Neural progenitor cell (in vitro differentiated cells): ENCODE measurements at regions not wholly inside any gene's neighbourhood (a gene's known extent, or its start where the extent isn't known, plus 50 kb on each side); places are given as distances from the start of the nearest gene placed in this dataset.

Experiments
- DNase-seq: peaks from one replicate; pipeline ENCODE4 v3.0.0-alpha.2; 2016; ENCODE audit warnings: low spot score
- H2AFZ ChIP-seq: fragments of 200-600 bp; sonication (generic); replicated peaks from 2 replicates; pipeline ENCODE4 v1.6.1; 2016; ENCODE audit warnings: antibody characterized with exemption
- H3F3A ChIP-seq: fragments of 200-600 bp; sonication (generic); 2 replicates; pipeline ENCODE4 v1.6.1; 2016; ENCODE audit warnings: antibody characterized with exemption, low read depth
- H3K27ac ChIP-seq: fragments of 200-600 bp; sonication (generic); 2 replicates; pipeline ENCODE4 v1.5.1; 2016; ENCODE audit warnings: mild to moderate bottlenecking
- H3K27me3 ChIP-seq: fragments of 200-600 bp; sonication (generic); 2 replicates; pipeline ENCODE4 v1.6.1; 2016; ENCODE audit warnings: mild to moderate bottlenecking, moderate library complexity
- H3K36me3 ChIP-seq: fragments of 200-600 bp; sonication (generic); 2 replicates; pipeline ENCODE4 v1.5.1; 2016
- H3K4me1 ChIP-seq: fragments of 200-600 bp; sonication (generic); 2 replicates; pipeline ENCODE4 v1.6.1; 2016; ENCODE audit warnings: mixed run types
- H3K4me2 ChIP-seq: fragments of 200-600 bp; sonication (generic); 2 replicates; pipeline ENCODE4 v1.6.1; 2016
- H3K4me3 ChIP-seq: fragments of 200-600 bp; sonication (generic); 2 replicates; pipeline ENCODE4 v1.5.1; 2016
- H3K79me2 ChIP-seq: fragments of 200-600 bp; sonication (generic); 2 replicates; pipeline ENCODE4 v1.6.1; 2016; ENCODE audit warnings: low read depth
- H3K9ac ChIP-seq: fragments of 200-600 bp; sonication (generic); 2 replicates; pipeline ENCODE4 v1.6.1; 2016
- H3K9me3 ChIP-seq: fragments of 200-600 bp; sonication (generic); 2 replicates; pipeline ENCODE4 v1.5.1; 2016; ENCODE audit warnings: low read depth
- H4K20me1 ChIP-seq: fragments of 200-600 bp; sonication (generic); 2 replicates; pipeline ENCODE4 v1.6.1; 2016; ENCODE audit warnings: low read depth
- H3K27ac Mint-ChIP-seq: 3 replicates; pipeline ENCODE4 v1.8.0; 2021; ENCODE audit warnings: mixed read lengths
- H3K27me3 Mint-ChIP-seq: 2 replicates; pipeline ENCODE4 v1.8.0; 2022; ENCODE audit warnings: low read depth, mild to moderate bottlenecking, inconsistent platforms, moderate library complexity, mixed read lengths; ENCODE audit not compliant: insufficient read depth
- H3K36me3 Mint-ChIP-seq: 3 replicates; pipeline ENCODE4 v1.8.0; 2021; ENCODE audit warnings: mixed read lengths
- H3K4me1 Mint-ChIP-seq: 3 replicates; pipeline ENCODE4 v1.8.0; 2021; ENCODE audit warnings: mixed read lengths
- H3K4me3 Mint-ChIP-seq: 3 replicates; pipeline ENCODE4 v1.8.0; 2021; ENCODE audit warnings: mild to moderate bottlenecking, moderate library complexity, mixed read lengths
- H3K9me3 Mint-ChIP-seq: 3 replicates; pipeline ENCODE4 v1.8.0; 2020; ENCODE audit warnings: mixed read lengths
- CTCF ChIP-seq: fragments of 200-600 bp; sonication (generic); IDR thresholded peaks from 2 replicates; pipeline ENCODE4 v1.5.1; 2017; ENCODE audit warnings: antibody characterized with exemption, mild to moderate bottlenecking
- EZH2 ChIP-seq: fragments of 200-600 bp; sonication (generic); IDR thresholded peaks from 2 replicates; pipeline ENCODE4 v1.6.1; 2017; ENCODE audit warnings: antibody characterized with exemption, mild to moderate bottlenecking, moderate library complexity
- EZH2phosphoT487 ChIP-seq: fragments of 200-600 bp; sonication (generic); IDR thresholded peaks from 2 replicates; pipeline ENCODE4 v1.6.1; 2017; ENCODE audit warnings: antibody characterized with exemption

GRCh38 chr3:135911110-135911509 is 54.4 kb upstream of the PPP2R3A start:
- no peak overlapping the region for H3K9ac ChIP-seq
- H3K27ac Mint-ChIP-seq, result no peak overlapping the region
- TF ChIP-seq EZH2phosphoT487 (no peak), CTCF (no peak), EZH2 (no peak)
- no peaks in the 10 kb centered on the region for H4K20me1 ChIP-seq
- no peak for DNase-seq
- H3K4me2 ChIP-seq, result no peak overlapping the region
- H3K36me3 Mint-ChIP-seq, result no peaks in the 10 kb centered on the region
- no peaks in the 10 kb centered on the region for H3F3A ChIP-seq
- no peaks in the 10 kb centered on the region for H3K79me2 ChIP-seq
- H2AFZ ChIP-seq, result peak overlapping the region; percentile 93
- H3K4me1 Mint-ChIP-seq, result no peaks in the 10 kb centered on the region
- no peak overlapping the region for H3K4me3 Mint-ChIP-seq
- H3K4me1 ChIP-seq, result no peaks in the 10 kb centered on the region
- no peaks in the 10 kb centered on the region for H3K36me3 ChIP-seq
- H3K27me3 ChIP-seq, result no peaks in the 10 kb centered on the region
- peaks cover 7% of the 10 kb centered on the region for H3K27me3 Mint-ChIP-seq
- H3K9me3 ChIP-seq, result no peaks in the 10 kb centered on the region
- no peak overlapping the region for H3K4me3 ChIP-seq
- no peaks in the 10 kb centered on the region for H3K9me3 Mint-ChIP-seq
- no peak overlapping the region for H3K27ac ChIP-seq

GRCh38 chr3:135915206-135915605 is 50.3 kb upstream of the PPP2R3A start:
- no peaks in the 10 kb centered on the region for H3K79me2 ChIP-seq
- H3K4me2 ChIP-seq, result no peak overlapping the region
- H3K4me1 Mint-ChIP-seq, result no peaks in the 10 kb centered on the region
- TF ChIP-seq EZH2phosphoT487 (no peak), CTCF (no peak), EZH2 (no peak)
- H3F3A ChIP-seq, result no peaks in the 10 kb centered on the region
- no peaks in the 10 kb centered on the region for H3K27me3 ChIP-seq
- no peaks in the 10 kb centered on the region for H3K4me1 ChIP-seq
- no peaks in the 10 kb centered on the region for H3K9me3 Mint-ChIP-seq
- no peaks in the 10 kb centered on the region for H4K20me1 ChIP-seq
- no peak overlapping the region for H2AFZ ChIP-seq
- H3K27ac Mint-ChIP-seq, result no peak overlapping the region
- no peak for DNase-seq
- H3K36me3 Mint-ChIP-seq, result no peaks in the 10 kb centered on the region
- no peaks in the 10 kb centered on the region for H3K9me3 ChIP-seq
- H3K36me3 ChIP-seq, result no peaks in the 10 kb centered on the region
- no peak overlapping the region for H3K4me3 ChIP-seq
- H3K27ac ChIP-seq, result no peak overlapping the region
- peaks cover 5% of the 10 kb centered on the region for H3K27me3 Mint-ChIP-seq
- H3K4me3 Mint-ChIP-seq, result no peak overlapping the region
- H3K9ac ChIP-seq, result no peak overlapping the region
